Skeletal muscle satellite cell (primary cell): ENCODE measurements at regions not wholly inside any gene's neighbourhood (a gene's known extent, or its start where the extent isn't known, plus 50 kb on each side); places are given as distances from the start of the nearest gene placed in this dataset.
"Not testable (repeated sequence)": the region's sequence is repeated elsewhere in the genome, so short reads cannot be mapped to it uniquely, and the experiment has no call there.

Source experiments
- H3K27me3 ChIP-seq: 2 replicates; pipeline ENCODE4 v1.7.0; 2013; ENCODE audit warnings: low read length; ENCODE audit not compliant: control insufficient read depth, insufficient read depth
- H3K36me3 ChIP-seq: 2 replicates; pipeline ENCODE4 v1.7.0; 2013; ENCODE audit warnings: mild to moderate bottlenecking, control low read depth, low read length; ENCODE audit not compliant: insufficient read depth
- H3K4me1 ChIP-seq: 2 replicates; pipeline ENCODE4 v1.7.0; 2013; ENCODE audit warnings: low read length; ENCODE audit not compliant: control insufficient read depth, insufficient read depth
- H3K4me2 ChIP-seq: 2 replicates; pipeline ENCODE4 v1.7.0; 2013; ENCODE audit warnings: mild to moderate bottlenecking, low read length
- H3K4me3 ChIP-seq: 2 replicates; pipeline ENCODE4 v1.7.0; 2013; ENCODE audit warnings: low read length
- H3K9ac ChIP-seq: 2 replicates; pipeline ENCODE4 v1.7.0; 2013; ENCODE audit warnings: mild to moderate bottlenecking, low read depth, low read length, moderate library complexity
- H3K9me3 ChIP-seq: replicated peaks from 2 replicates; pipeline ENCODE4 v1.7.0; 2013; ENCODE audit warnings: mild to moderate bottlenecking, control low read depth, low read length

GRCh38 chr4:163697121-163697520 lies 202.6 kb downstream of the TMA16 start:
- H3K4me2 ChIP-seq, result no peak overlapping the region
- H3K4me3 ChIP-seq, result no peak overlapping the region
- H3K9ac ChIP-seq, result no peak overlapping the region
- no peaks in the 10 kb centered on the region for H3K9me3 ChIP-seq
- H3K27me3 ChIP-seq, result no peaks in the 10 kb centered on the region
- peaks cover 27% of the 10 kb centered on the region for H3K4me1 ChIP-seq
- H3K36me3 ChIP-seq, result no peaks in the 10 kb centered on the region

DNA sequence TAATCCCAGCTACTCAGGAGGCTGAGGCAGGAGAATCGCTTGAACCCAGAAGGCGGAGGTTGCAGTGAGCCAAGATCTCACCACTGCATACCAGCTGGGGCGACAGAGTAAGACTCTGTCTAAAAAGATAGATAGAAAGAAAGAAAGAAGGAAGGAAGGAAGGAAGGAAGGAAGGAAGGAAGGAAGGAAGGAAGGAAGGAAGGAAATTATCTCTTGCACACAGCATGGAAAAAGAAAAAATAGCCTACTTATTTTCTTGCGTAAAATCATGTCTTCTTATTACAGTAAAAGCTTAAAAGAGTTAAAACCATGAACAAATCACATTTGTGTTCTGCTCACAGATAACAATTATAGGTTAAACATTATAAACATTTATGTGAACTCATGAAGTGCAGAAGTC lies 205.9 kb downstream of the TMA16 start:
- not testable (repeated sequence) for H3K9me3 ChIP-seq, H3K9ac ChIP-seq, H3K4me3 ChIP-seq, H3K4me2 ChIP-seq, H3K36me3 ChIP-seq, H3K4me1 ChIP-seq, H3K27me3 ChIP-seq

GRCh38 chr4:163701916-163702315 lies 207.4 kb downstream of the TMA16 start:
- H3K36me3 ChIP-seq, result no peaks in the 10 kb centered on the region
- no peak overlapping the region for H3K4me3 ChIP-seq
- no peaks in the 10 kb centered on the region for H3K9me3 ChIP-seq
- no peak overlapping the region for H3K9ac ChIP-seq
- H3K4me2 ChIP-seq, result no peak overlapping the region
- H3K4me1 ChIP-seq, result peaks cover 7% of the 10 kb centered on the region
- H3K27me3 ChIP-seq, result no peaks in the 10 kb centered on the region

DNA sequence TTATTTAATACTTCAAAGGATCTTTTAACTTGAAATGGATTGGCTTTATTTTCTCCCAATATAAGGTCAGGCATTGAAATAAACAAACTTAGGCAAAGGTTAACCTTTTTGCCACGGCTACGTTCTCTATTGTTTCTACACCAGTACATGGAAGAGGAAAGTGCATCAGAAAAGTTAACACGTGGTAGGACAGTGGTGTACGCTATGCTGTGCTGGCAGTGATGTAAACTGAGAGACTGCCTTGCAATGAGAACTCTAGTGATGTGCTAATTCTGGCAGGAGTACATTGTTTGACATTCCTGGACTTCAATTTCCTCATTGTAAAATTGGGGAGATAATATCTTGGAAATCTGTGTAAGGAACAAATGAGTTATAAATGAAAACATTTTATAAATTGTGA lies 208.2 kb downstream of the TMA16 start:
- Histone ChIP-seq H3K36me3 (no peaks in the 10 kb centered on the region), H3K4me1 (peaks cover 7% of the 10 kb centered on the region), H3K9ac (no peak overlapping the region), H3K27me3 (no peaks in the 10 kb centered on the region), H3K4me3 (no peak overlapping the region), H3K9me3 (no peaks in the 10 kb centered on the region), H3K4me2 (no peak overlapping the region)

- no peaks in the 10 kb centered on the region for H3K36me3 ChIP-seq
These were observed 208.8 kb downstream of the TMA16 start for GRCh38 chr4:163703251-163703650.

DNA sequence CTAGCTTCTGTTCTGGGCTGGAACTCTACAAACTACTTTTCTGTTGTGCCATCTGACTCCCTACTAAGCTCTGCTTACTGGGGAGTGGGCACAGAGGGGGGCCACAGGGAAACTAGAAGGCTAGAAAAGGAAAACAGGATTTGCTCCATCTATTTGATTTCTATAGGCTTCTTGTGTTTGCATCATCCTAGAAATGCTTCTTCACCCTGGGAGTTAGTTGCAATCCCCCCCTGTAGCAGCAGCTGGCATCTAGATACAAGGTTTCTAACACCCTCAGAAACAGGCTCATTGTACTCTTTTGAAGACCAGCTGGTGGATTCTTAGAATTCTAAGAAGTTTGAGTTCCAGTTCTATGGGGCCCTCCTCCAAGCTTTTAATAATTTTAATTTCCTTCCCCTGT lies 213.4 kb downstream of the TMA16 start:
- H3K4me3 ChIP-seq, result no peak overlapping the region
- H3K4me1 ChIP-seq, result no peaks in the 10 kb centered on the region
- no peak overlapping the region for H3K9ac ChIP-seq
- H3K9me3 ChIP-seq, result no peaks in the 10 kb centered on the region
- H3K36me3 ChIP-seq, result no peaks in the 10 kb centered on the region
- no peak overlapping the region for H3K4me2 ChIP-seq
- H3K27me3 ChIP-seq, result no peaks in the 10 kb centered on the region

More at GRCh38 chr4:163703251-163703650, 208.8 kb downstream of the TMA16 start:
- no peak overlapping the region for H3K9ac ChIP-seq
- H3K4me2 ChIP-seq, result no peak overlapping the region
- peaks cover 7% of the 10 kb centered on the region for H3K4me1 ChIP-seq
- no peak overlapping the region for H3K4me3 ChIP-seq
- H3K9me3 ChIP-seq, result no peaks in the 10 kb centered on the region
- no peaks in the 10 kb centered on the region for H3K27me3 ChIP-seq

- H3K27me3 ChIP-seq, result no peaks in the 10 kb centered on the region
- H3K36me3 ChIP-seq, result no peaks in the 10 kb centered on the region
- no peaks in the 10 kb centered on the region for H3K9me3 ChIP-seq
- H3K9ac ChIP-seq, result no peak overlapping the region
- H3K4me3 ChIP-seq, result no peak overlapping the region
- no peaks in the 10 kb centered on the region for H3K4me1 ChIP-seq
- H3K4me2 ChIP-seq, result no peak overlapping the region
These were observed 215.1 kb downstream of the TMA16 start for GRCh38 chr4:163709601-163710000.

GRCh38 chr4:163710158-163710557 lies 215.7 kb downstream of the TMA16 start:
- no peak overlapping the region for H3K9ac ChIP-seq
- no peaks in the 10 kb centered on the region for H3K27me3 ChIP-seq
- no peak overlapping the region for H3K4me2 ChIP-seq
- no peaks in the 10 kb centered on the region for H3K36me3 ChIP-seq
- no peak overlapping the region for H3K4me3 ChIP-seq
- H3K9me3 ChIP-seq, result no peaks in the 10 kb centered on the region
- no peaks in the 10 kb centered on the region for H3K4me1 ChIP-seq

DNA sequence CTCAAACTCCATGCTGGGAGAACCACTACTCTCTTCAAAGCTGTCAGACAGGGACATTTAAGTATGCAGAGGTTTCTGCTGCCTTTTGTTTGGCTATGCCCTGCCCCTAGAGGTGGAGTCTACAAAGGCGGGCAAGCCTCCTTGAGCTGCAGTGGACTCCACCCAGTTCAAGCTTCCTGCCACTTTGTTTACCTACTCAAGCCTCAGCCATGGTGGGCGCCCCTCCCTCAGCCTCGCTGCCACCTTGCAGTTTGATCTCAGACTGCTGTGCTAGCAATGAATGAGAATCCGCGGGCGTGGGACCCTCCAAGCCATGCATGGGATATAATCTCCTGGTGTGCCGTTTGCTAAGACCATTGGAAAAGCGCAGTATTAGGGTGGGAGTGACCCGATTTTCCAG lies 230.0 kb downstream of the TMA16 start:
- H3K4me3 ChIP-seq, H3K9ac ChIP-seq, H3K4me1 ChIP-seq, H3K36me3 ChIP-seq, H3K27me3 ChIP-seq, H3K4me2 ChIP-seq, H3K9me3 ChIP-seq: not testable (repeated sequence)

DNA sequence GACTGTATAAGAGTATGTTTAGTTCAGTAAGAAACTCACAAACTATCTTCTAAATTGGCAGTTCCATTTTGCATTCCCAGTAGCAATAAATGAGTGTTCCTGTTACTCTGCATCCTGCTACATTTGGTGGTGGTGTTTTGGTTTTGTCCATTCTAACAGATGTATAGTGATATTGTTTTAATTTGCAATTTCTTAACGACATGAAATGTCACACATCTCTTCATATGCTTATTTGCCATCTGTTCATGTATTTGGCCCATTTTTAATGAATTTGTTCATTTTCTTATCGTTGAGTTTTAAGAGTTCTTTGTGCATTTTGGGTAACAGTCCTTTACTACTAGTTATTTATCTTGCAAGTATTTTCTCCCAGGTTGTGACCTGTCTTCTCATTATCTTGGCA lies 232.2 kb downstream of the TMA16 start:
- no peaks in the 10 kb centered on the region for H3K9me3 ChIP-seq
- H3K9ac ChIP-seq, result no peak overlapping the region
- no peaks in the 10 kb centered on the region for H3K4me1 ChIP-seq
- H3K36me3 ChIP-seq, result no peaks in the 10 kb centered on the region
- no peak overlapping the region for H3K4me3 ChIP-seq
- H3K27me3 ChIP-seq, result no peaks in the 10 kb centered on the region
- H3K4me2 ChIP-seq, result no peak overlapping the region

DNA sequence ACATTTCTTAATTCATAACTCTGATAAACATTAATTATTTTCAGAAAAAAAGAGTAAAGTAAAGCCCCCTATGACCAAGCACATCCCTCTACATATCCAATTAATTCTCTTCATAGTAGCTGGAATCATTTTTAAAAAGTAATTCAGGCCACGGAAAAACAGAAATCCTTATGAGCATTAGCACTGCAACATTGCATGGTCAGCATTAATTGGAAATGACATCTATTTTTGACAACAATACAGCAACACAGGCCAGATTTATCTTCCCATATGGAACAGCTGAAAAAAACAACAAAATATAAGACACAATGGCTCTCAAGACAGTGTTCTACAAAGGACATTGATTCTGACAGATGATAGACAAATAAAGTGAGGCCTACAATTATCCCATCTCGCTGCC lies 236.6 kb downstream of the TMA16 start:
- Histone ChIP-seq H3K4me2 (no peak overlapping the region), H3K36me3 (no peaks in the 10 kb centered on the region), H3K4me3 (no peak overlapping the region), H3K9me3 (no peaks in the 10 kb centered on the region), H3K9ac (no peak overlapping the region), H3K27me3 (no peaks in the 10 kb centered on the region), H3K4me1 (no peaks in the 10 kb centered on the region)

- Histone ChIP-seq H3K27me3 (no peaks in the 10 kb centered on the region), H3K9ac (no peak overlapping the region), H3K4me1 (no peaks in the 10 kb centered on the region), H3K9me3 (no peaks in the 10 kb centered on the region), H3K36me3 (no peaks in the 10 kb centered on the region), H3K4me3 (no peak overlapping the region), H3K4me2 (no peak overlapping the region)
These were observed 238.0 kb downstream of the TMA16 start for GRCh38 chr4:163732473-163732872.
